ENCODE measurements at regions not wholly inside any gene's neighbourhood (a gene's known extent, or its start where the extent isn't known, plus 50 kb on each side); places are given as distances from the start of the nearest gene placed in this dataset.
"Not testable (repeated sequence)": the region's sequence is repeated elsewhere in the genome, so short reads cannot be mapped to it uniquely, and the experiment has no call there.

- no peak for DNase-seq (ENCODE audit: low read depth in 1 of 2, low spot score in 1 of 2)
Observed at GRCh38 chr11:16536513-16536912, 180.2 kb upstream of the SOX6 start.

DNA sequence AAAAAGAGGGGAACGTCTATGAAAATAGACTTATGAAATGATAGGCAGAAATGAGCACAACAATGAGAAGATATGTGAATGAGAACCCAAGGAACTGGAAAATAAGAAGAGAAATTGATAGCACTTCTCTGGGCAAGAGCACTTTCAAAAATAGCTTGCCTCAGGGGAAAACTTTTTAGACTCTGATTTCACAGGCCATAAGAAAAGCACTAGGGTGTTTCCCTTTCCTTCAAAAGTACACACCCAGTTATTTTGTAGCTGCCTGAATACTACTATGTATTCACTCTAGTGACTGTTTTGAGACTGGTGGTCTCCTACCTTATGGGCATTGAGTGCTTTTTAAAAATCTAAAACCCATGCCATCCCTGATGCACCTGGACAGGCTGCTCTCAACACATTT, 172.3 kb upstream of the SOX6 start:
- no peak for DNase-seq (ENCODE audit: low read depth in 1 of 2, low spot score in 1 of 2)

DNA sequence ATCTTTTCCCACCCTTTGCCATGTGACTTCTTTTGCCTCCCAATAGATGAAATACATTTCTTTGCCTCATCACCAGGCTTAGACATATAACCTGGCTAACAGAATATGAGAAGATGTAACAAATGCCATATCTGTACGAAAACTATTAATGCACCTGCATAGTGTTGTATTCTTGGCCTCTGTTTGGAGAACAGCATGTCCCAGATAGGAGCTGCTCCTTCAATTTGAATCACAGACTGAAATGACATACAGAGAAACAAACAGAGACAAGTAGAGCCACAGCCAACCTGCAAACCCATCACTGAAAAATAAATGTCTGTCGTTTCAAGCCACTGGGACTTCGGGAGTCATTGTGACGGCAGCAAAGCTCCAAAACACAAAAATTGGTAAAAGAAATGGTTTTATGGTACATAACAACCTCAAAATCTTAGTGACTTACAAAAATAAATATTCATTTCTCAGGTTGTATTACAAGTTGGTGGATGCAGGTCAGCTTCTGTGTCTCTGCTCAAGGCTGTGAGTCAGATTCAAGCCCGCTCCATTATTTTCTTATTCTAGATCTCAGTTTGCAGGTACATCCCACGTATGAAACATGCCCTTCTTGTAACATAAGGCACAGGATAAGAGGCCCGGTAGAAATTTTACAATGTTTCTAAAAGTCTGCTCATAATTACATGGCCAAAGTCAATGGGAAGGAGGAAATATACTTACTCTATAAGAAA, 171.3 kb upstream of the SOX6 start:
- DNase-seq (ENCODE audit: low read depth in 1 of 2, low spot score in 1 of 2) = no peak

DNA sequence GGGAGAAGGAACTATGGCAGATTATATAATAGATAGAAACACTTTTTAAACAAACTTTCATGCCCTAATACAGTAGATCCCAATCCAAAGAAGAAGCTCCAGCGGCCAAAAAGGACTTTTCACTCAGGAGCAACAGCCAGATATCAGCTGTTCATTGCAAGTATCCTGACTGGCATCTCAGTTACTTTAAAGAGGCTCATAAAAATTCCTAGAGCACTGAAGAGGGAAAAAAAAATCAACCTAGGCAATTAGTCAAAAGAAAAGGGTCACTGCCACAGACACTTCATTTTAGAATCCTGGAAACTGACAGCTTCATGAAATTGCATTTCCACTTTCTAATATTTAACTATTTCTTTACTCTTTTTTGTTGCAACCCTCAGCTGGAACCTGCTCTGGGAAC, 170.6 kb upstream of the SOX6 start:
- DNase-seq (ENCODE audit: low read depth in 1 of 2, low spot score in 1 of 2) = no peak

DNA sequence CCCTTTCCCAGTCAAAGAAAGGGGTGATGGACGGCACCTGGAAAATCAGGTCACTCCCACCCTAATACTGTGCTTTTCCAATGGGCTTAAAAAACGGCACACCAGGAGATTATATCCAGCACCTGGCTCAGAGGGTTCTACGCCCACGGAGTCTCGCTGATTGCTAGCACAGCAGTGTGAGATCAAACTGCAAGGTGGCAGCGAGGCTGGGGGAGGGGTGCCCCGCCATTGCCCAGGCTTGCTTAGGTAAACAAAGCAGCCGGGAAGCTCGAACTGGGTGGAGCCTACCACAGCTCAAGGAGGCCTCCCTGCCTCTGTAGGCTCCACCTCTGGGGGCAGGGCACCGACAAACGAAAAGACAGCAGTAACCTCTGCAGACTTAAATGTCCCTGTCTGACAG, 164.4 kb upstream of the SOX6 start:
- DNase-seq (ENCODE audit: low read depth in 1 of 2, low spot score in 1 of 2) = not testable (repeated sequence)

DNA sequence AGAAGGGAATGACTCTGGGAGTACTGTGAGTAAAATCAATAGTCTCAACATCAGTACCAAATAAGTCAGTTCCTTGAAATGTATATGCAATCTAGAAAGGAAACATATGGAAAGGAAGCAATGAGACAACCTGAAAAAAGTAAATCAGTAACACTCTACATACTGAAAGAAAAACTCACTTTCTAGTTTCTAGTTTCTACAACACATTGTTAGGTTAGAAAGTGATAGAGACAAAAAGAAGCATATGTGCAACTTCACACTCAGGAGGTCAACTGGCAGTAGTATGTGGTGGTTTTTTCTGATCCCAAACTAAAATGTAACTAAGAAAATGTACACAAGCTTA, 156.5 kb upstream of the SOX6 start:
- no peak for DNase-seq (ENCODE audit: low read depth in 1 of 2, low spot score in 1 of 2)

DNA sequence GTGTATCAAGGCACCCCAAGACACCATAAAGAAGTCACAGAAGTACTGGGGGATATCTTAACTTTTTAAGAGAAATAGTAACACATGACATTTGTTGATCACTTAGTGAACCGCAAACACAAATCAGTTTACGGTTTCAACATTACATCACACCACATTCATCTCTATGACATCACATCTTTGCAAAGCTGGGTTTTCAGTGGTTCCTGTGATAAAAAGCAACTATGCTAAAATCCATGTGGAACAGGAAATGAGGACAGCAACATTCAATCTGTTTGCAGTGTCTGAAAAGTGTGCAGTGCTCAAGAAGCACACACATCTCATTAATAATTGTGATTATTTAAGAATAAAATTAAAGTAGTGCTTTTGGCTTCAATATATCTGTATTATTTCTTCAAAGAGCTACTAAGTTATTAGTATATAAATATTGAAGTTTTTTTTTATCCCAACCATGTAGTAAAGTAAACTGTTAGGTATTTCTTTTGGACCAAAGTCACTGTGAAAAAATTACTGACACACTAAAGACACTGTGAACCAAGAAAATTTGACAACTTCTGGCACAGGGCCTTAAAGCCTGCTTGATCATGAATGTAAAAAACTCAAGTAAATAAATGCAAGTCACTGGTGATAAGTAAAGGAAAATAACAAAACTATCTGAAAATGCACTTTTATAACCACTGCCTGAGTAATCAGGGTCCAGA, 156.0 kb upstream of the SOX6 start:
- no peak for DNase-seq (ENCODE audit: low read depth in 1 of 2, low spot score in 1 of 2)

- no peak for DNase-seq (ENCODE audit: low read depth in 1 of 2, low spot score in 1 of 2)
Observed at GRCh38 chr11:16511116-16512114, 155.1 kb upstream of the SOX6 start.

GRCh38 chr11:16505481-16505880, 149.1 kb upstream of the SOX6 start:
- no peak for DNase-seq (ENCODE audit: low read depth in 1 of 2, low spot score in 1 of 2)

DNA sequence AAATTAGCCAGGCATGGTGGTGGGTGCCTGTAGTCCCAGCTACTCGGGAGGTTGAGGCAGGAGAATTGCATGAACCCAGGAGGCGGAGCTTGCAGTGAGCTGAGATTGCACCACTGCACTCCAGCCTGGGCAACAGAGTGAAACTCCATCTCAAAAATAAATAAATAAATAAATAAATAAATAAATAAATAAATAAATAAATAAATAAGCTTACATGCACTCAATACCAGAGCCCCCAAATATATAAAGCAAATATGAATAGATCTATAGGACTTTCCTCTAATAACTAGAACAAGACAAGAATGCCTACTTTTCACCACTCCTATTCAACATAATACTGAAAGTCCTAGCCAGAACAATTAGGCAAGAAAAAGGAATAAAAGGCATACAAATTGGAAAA, 147.5 kb upstream of the SOX6 start:
- not testable (repeated sequence) for DNase-seq (ENCODE audit: low read depth in 1 of 2, low spot score in 1 of 2)

DNA sequence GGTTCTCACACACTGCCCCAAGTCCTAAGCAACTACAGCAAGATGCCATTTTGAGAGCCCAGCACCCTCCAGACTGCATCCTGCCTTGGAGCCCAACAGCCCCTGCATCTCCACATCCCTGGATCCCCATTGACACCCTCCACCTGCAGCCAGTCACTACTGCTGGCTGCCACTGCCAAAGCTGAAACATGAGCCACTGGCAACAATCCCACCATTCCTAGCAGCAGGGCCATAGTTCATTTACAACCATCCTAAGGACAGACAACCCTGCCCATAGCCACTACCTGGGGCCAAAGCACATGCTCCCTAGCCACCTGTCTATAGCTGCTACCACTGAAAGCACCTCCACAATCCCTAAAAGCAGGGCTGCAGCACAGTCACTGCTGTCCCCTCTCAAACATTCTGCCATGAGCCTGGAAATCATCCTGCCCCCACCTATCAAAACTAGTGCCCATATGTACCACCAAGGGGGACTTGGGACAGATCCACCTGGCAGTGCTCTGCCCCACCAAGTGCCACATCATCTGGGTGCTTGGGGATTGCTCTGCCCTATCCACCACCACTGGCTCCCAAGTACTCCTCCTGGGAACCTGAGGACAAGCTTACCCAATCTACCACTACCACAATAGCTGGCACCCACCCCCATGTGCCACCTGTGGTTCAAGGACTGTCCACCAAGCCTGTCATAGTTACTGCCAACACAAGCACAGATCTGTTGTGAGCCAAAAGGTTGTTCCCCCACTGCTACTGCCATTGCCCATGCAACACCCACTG, 138.8 kb upstream of the SOX6 start:
- no peak for DNase-seq (ENCODE audit: low read depth in 1 of 2, low spot score in 1 of 2)

DNA sequence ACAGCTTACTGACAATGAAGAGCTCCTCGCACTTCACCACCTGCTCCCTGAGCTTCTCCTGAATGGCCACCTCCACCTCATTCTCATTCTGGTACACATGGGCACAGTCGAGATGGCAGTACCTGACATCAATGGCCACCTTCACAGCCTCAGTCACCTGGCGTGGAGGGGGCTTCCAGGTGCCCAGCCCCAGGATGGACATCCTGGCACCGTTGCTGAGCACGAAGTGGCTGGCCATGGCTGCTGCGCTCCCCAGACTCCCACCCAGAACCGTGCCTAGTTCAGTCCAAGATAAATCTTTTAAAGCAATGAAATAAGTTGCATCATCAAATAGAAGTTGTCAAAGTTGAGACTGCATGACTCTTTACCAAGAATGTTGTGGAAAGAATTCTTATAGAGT, 128.1 kb upstream of the SOX6 start:
- DNase-seq (ENCODE audit: low read depth in 1 of 2, low spot score in 1 of 2) = no peak

DNA sequence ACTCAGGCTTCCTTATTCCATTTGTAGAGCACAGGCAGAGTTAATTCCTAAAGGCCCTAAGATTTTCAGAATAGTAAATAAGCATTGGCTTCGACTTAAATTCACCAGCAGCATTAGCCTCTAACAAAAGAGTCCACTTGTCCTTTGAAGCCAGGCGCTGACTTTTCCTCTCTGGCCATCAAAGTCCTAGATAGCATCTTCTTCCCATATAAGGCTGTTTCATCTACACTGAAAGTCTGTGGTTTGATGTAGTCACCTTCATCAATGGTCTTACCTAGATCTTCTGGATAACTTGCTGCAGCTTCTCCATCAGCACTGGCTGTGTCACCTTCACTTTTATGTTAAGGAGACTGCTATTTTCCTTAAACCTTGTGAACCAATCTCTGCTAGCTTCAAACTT, 118.3 kb upstream of the SOX6 start:
- DNase-seq (ENCODE audit: low read depth in 1 of 2, low spot score in 1 of 2) = no peak

DNA sequence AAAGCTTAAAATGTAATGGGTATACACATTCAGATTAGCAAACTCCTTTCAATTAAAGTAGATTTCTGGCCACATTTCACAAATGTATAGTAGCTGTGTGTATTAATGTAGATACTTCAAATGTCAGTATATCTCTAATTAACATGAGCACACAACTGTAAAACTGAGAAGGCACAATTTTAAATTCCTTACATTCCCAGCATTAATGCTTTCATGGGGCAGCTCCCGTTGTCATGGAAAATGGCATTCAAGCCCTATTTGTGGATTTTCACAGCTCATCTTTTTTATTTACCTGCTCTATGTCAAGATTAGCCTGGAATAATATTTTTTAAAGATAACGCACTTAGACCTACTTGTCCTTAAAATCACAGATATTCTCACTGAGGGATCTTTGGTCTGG, 113.6 kb upstream of the SOX6 start:
- DNase-seq (ENCODE audit: low read depth in 1 of 2, low spot score in 1 of 2) = no peak

DNA sequence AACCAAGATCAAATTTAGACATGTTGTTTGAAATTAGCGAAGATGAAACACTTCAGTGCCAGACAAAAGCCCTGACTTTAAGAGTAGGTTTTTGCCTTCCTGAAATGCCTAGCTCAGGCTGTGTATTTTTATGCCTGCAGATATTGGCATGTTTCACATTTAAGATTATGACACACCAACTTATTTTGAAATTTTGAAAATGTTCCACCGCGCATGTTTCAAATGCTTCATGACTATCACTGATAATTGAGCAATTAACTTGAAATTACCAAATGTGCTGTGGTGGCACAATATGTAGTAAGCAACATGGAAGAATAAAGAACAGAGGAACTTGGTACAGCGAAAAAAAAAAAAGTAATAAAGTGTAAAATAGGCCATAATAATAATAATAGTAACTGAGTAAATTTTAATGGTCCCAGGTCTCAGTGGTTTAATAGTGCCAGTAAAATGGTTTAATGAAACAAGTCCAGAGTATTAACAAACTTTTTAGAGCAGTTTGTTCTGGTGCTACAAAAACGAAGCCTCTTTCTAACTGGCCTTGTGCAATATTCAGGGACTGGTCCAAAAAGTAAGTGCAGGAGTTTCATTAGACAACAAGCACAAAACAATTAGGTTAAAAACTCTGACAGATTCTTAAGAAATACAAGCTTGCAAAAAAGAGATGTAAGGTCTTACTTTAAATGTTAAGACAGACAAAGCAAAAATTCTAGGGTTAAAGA, 112.5 kb upstream of the SOX6 start:
- DNase-seq (ENCODE audit: low read depth in 1 of 2, low spot score in 1 of 2) = no peak

DNA sequence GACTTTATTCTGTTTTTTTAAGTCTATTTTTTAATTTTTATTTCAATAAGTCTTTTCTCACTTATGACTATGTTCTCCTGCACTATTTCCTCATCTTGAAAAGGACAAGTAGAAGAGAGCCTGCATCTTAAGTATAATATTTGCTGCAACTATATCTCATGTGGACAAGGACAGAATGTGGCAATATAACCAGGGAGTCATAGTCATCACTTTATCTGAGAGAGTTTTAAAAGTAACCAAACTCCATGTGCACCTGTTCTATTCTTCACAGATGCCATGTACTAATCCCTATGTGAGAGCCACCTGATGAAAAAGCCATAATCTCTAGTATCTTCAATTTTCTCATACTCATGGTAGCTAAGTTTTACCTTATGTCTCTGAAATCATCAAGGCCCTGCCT, 104.2 kb upstream of the SOX6 start:
- no peak for DNase-seq (ENCODE audit: low read depth in 1 of 2, low spot score in 1 of 2)

GRCh38 chr11:16456366-16456765, 100.0 kb upstream of the SOX6 start:
- no peak for DNase-seq (ENCODE audit: low read depth in 1 of 2, low spot score in 1 of 2)

GRCh38 chr11:16454289-16454863, 98.0 kb upstream of the SOX6 start:
- no peak for DNase-seq (ENCODE audit: low read depth in 1 of 2, low spot score in 1 of 2)

DNA sequence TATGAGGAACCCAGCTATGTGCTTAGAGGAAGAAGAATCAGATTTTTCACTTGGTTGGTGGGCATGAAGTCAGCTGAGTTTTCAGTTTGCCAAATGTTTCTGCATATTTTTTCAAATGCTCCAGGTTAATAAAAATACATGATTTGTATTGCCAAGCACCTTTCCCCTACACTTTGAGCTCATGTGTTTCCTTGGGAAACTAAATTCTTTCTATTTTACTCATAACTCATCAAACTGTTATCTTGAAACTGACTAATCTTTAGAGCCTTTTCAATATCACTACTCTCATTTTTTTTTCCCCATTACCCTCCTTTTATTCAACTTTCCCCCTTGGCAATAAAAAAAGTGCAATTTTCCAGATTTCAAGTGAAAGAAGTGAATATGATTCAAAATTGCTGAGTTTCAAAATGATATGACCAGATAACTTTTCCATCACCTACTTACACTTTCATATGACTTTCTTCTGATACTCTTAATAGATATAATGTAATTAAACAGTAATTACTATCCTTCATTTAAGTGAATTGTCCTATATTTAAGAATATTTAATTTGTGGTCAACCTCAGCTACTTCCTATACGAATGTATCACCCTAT, 91.9 kb upstream of the SOX6 start:
- no peak for DNase-seq (ENCODE audit: low read depth in 1 of 2, low spot score in 1 of 2)

DNA sequence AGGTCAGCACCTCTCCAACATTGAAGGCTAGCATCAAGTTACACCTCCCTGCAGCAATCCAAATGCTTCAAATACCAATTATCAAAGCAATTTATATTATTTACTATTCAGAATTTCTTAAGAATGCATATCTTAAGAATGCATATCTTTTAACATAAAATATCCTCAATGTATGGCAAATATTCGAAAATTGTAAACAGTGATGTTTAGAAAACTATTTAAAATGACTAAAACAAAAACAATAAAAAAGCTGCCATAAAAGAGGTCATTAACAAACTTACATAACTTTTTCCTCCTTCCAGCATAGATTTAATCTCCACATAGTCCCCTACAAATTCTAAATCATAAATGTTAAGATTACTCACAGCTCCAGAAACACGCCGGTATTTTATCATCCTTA, 85.1 kb upstream of the SOX6 start:
- DNase-seq (ENCODE audit: low read depth in 1 of 2, low spot score in 1 of 2) = no peak
